T47D (cell line): ENCODE measurements at regions not wholly inside any gene's neighbourhood (a gene's known extent, or its start where the extent isn't known, plus 50 kb on each side); places are given as distances from the start of the nearest gene placed in this dataset.

ENCODE experiments used
- DNase-seq, 2 experiments: peaks; one replicate each; pipeline versions ENCODE4 v3.0.0 to v3.0.0-alpha.2; 2011 to 2012; ENCODE audit warnings: low read depth in 1 of 2, low spot score in 1 of 2
- JUND ChIP-seq: IDR thresholded peaks from 2 replicates; pipeline ENCODE4 v1.6.1; 2012; ENCODE audit warnings: low read depth
- in situ Hi-C: cut with HindIII; loops from 2 replicates; pipeline ENCODE4 v1.10.0; 2016; ENCODE audit warnings: low sequenced_read_pairs, low pct_unique_long_range_greater_than_20kb

DNA sequence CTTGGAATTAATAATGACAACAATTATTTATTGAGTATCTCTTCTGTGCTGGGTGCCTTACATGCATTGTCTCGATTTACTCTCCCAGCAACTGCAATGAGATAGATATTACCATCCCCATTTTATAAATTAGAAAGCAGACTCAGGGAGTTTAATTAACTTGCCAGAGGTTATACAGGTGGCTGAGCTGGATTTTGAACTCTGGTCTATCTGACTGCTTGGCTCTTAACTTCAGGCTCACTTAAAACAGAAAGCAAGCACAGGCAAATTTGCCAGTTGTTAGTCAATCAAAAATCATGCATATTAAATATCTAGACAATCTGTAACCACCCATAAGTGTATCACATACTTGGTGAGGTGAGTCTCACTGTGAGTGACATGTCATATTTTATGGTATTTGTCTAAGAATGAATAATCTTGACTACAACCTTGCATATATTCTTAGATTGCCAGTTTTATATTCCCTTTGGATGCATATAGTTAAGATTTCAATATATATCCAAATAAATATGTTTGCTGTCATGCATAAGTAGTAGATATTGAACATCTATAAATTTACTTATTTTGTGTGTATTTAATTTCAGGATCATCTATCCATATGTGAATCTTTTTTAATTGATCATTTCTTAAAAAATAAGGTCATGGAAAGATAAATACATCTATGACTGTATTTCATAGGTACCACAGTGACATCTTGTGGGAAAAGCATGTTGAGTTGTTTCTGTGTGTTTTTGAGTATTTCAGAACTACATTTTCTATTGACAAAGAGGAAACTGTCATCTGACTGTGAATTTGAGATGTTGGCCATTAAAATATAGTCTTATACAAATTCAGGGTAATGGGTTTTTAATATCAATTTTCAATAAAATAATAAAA is 112.0 kb upstream of the ARHGAP42 start:
- no peak for TF ChIP-seq JUND
- peak in 1 of 2 experiments; percentile 67 for DNase-seq
- in situ Hi-C loops, result no loop called here

DNA sequence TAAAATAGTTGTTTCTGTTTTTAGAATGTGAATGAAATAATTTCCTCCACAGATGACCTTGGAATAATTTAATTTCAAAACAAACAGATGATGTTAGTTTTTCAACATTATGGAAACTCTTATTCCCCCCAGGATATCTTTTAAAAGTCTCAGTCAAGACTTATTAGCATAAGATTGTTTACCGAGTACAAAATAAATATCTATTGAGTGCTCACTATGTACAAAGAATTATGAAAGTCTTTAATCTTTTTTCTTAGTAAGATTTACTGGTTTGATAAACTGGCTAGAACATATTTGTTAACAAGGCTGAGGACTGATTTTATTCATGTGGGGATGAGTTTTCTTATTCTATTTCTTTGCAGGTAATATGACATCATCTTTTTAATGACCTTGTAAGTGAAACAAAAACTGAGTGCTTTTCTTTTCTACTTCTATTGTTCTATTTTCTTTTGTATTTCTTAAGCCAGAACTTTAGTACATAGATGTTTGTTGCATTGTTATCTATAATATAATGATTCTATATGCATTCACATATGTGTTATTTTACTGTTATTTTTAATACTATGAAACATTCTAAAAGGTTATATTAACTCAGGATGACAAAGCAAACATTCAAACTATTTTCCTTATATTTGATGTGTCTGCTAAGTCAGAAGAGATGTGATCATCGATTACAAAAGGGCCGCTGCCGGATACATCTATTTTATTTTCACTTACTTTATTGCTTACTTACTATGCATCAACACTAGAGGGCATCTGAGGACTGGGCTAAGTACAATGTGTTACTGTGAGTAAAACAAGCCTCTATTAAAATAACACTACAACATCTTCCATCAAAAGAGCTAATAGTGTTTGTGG is 111.0 kb upstream of the ARHGAP42 start:
- TF ChIP-seq JUND, result no peak
- peak; percentile 35 to 80 for DNase-seq
- in situ Hi-C loops, result no loop called here

DNA sequence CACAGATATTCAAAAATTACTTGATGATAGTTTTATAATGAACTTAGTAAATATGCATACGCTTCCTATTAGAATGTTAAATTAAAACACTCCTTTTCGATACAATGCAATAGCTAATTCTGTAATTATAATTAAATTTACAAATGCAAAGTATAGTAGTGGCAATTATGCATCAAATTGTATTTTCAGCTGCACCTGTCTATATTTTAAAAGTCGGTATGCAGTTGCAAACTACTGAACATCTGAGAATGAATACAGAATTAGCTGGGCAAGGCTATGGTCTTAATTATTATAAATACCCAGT is 110.4 kb upstream of the ARHGAP42 start:
- in situ Hi-C loops, result no loop called here
- DNase-seq, result no peak
- no peak for TF ChIP-seq JUND

DNA sequence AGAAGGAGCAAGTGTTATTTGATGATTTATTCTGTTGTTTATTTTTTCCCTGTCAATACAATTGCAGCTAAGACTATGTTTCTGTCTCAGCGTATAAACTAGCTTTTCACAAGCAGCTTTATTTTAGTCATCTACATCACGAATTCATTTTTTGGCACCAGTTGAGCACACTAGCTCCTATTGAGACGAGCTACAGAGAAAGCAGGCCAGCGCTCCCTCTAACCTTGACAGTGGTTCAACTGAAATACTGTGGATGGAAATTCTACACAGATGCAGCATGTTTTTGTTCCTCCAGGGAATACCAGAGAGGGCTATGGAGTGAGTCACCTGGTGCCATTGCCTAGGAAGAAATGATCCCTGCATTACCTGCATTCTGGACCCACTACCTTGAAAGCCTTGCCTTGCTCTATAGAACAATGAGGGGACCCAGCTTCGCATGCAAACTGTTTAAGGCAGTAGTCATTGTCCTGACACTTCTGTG is 108.2 kb upstream of the ARHGAP42 start:
- TF ChIP-seq JUND, result no peak
- DNase-seq, result no peak
- in situ Hi-C loops, result no loop called here

- in situ Hi-C loops, result no loop called here
- DNase-seq, result peak in 1 of 2 experiments; percentile 66
Observed at GRCh38 chr11:100581318-100581717, 105.8 kb upstream of the ARHGAP42 start.

DNA sequence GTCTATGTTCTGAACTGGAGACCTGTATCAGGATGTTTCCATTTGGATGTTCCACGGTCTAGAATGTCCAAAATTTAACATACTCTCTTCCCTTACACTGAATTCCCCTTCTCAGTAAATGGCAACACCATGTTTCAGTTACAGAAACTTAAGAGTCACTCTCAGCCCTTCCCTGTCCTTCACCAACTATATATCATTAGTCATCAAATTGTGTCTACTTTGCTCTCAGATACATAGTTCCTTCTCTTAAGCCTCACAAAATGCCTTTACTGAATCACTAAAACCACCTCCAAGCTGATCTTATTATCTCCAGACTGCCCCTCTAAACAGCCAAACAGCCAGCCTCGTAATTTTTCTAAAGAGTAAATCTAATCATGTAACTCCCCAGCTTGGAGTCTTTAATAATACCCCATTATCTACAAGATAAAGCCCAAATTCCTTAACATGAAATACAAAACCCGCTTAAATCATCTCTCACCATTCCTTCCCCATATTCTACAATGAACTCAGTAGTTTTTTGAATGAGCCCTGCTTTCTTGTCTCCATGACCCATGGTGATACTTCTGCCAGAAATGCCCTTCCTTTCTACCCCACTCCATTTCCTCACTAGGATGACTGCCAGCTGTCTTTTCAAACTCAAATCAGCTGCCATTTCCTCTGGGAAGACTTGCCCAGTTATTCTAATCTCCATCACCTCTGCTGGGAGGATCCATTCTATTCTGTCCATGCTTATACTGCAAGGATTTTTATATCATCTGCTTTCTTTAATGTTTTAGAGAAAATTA is 102.7 kb upstream of the ARHGAP42 start:
- in situ Hi-C loops, result no loop called here
- TF ChIP-seq JUND, result no peak
- DNase-seq, result no peak

More at GRCh38 chr11:100581318-100581717, 105.8 kb upstream of the ARHGAP42 start:
- TF ChIP-seq JUND, result no peak

DNA sequence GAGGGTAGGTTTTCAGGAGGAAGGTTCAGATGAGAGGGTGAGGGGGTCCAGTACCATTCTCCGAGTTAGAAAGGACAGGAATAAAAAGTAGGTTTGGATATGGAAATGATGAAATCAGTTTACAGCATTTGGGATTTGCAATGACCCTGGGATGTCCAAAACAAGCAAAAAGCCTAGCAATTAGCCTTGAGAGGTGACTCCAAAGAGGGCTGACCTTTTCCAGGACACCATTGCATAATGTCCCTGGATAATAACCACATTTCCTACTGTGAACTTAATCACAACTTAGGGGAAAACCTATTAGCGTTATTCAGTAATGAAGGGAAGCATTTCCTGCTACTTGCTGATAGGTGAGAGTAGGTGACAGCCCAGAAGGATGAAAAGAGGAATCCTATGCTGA is 101.4 kb upstream of the ARHGAP42 start:
- in situ Hi-C loops, result no loop called here
- TF ChIP-seq JUND, result no peak
- DNase-seq, result no peak

DNA sequence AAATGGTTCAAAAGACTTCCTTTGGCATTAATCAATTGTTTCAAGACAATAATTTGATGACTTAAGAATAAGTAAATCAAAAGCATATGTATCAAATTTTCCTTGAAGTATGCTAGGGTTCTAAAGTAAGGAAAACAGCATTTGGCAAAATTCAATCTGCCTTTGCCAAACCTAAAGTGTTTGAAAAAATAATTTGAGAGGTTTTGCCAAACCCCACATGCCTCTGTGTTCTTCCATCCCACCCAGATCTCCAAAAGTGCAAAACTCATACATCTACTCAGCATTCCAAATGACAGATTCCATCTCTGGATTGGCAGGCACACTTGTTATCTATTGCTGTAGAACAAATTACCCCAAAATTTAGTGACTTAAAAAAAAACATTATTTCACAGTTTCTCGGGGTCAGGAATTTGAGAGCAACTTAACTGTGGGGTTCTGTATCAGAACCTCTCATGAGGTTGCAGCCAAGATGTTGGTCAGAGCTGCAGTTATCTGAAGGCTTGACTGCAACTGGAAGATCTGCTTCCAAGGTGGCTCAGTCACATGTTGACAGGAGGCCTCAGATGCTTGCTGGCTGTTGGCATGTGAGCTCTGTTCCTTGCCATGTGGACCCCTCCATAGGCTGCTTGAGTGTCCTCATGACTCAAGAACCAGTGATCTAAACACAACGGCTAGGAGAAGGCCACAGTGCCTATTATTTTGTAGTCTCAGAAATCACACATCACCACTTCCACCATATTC is 100.6 kb upstream of the ARHGAP42 start:
- in situ Hi-C loops, result no loop called here
- DNase-seq, result no peak
- no peak for TF ChIP-seq JUND

DNA sequence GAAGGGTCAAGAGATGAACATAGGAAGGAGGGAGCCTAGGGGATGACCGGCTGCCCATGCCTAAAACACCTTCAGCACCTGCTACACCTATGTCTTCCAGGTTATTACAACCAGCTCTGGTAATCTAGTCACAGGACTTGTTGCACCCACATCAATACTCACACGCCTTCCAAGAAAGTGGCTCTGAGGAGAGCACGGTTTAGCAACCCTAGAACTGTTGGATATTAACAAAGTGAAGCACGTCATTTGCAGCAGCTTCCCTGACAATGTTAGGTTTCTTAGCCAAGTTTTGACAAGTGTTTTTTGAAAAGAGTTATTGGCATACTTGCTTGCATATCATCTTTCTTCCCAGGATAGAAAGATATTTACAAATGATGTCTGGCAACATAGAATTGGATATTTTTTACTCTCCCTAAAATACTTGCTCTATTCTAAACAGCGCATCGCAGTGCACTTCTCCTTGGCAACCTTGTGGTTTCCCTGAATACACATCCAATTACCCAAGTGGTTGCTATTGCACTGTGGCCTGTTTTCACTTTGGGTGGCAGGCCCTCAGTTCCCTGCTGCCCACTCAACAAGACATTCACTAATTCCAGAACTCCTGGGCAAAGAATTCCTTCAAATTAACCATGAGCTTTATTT is 94.3 kb upstream of the ARHGAP42 start:
- DNase-seq, result no peak
- in situ Hi-C loops, result no loop called here
- TF ChIP-seq JUND, result no peak

- DNase-seq, result no peak
Observed at GRCh38 chr11:100593291-100593690, 93.8 kb upstream of the ARHGAP42 start.

DNA sequence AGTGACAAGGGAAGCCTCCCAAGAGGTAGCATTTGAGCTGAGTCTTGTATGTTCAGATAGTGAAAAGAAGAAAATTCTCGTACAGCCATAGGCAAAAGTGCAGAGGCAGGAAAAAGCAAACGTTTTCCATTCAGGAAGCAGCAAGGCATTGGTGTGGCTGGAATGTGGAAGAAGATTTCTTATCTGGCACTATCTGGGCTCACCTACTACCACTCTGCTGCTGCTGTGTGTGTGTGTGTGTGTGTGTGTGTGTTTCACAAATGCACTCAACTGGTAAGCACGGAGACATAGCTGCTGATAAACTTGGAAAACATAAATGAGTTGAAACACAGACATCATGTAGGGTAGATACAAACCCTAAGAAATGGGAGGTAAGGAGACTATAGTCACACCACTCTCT is 92.8 kb upstream of the ARHGAP42 start:
- in situ Hi-C loops, result no loop called here
- TF ChIP-seq JUND, result no peak
- no peak for DNase-seq

More at GRCh38 chr11:100593291-100593690, 93.8 kb upstream of the ARHGAP42 start:
- in situ Hi-C loops, result no loop called here
- no peak for TF ChIP-seq JUND
